NCI-H1930 (cell line): ENCODE measurements at regions not wholly inside any gene's neighbourhood (a gene's known extent, or its start where the extent isn't known, plus 50 kb on each side); places are given as distances from the start of the nearest gene placed in this dataset.
"Not testable (repeated sequence)": the region's sequence is repeated elsewhere in the genome, so short reads cannot be mapped to it uniquely, and the experiment has no call there.

ENCODE experiments used
- DNase-seq, 2 experiments: peaks; one replicate each; lab custom pipeline; 2025; lab: John Stamatoyannopoulos, UW

GRCh38 chr4:96317891-96318290 lies 478.0 kb downstream of the PDHA2 start:
- DNase-seq = no peak

- no peak for DNase-seq
Measured at GRCh38 chr4:96326846-96327245, 487.0 kb downstream of the PDHA2 start.

- no peak for DNase-seq
Measured at GRCh38 chr4:96342196-96342595, 502.3 kb downstream of the PDHA2 start.

GRCh38 chr4:96342790-96343455 lies 503.0 kb downstream of the PDHA2 start:
- DNase-seq = no peak

- no peak for DNase-seq
Measured at GRCh38 chr4:96343836-96344235, 503.9 kb downstream of the PDHA2 start.

- no peak for DNase-seq
Measured at GRCh38 chr4:96347582-96347981, 507.7 kb downstream of the PDHA2 start.

- DNase-seq = no peak
Measured at GRCh38 chr4:96352051-96352517, 512.2 kb downstream of the PDHA2 start.

- DNase-seq = no peak
Measured at GRCh38 chr4:96354036-96354712, 514.3 kb downstream of the PDHA2 start.

GRCh38 chr4:96355414-96355813 lies 515.5 kb downstream of the PDHA2 start:
- DNase-seq = no peak

- DNase-seq = no peak
Measured at GRCh38 chr4:96356591-96357370, 516.9 kb downstream of the PDHA2 start.

- no peak for DNase-seq
Measured at GRCh38 chr4:96366632-96367031, 526.7 kb downstream of the PDHA2 start.

- no peak for DNase-seq
Measured at GRCh38 chr4:96375367-96375766, 535.5 kb downstream of the PDHA2 start.

- DNase-seq = no peak
Measured at GRCh38 chr4:96379524-96379923, 539.6 kb downstream of the PDHA2 start.

- no peak for DNase-seq
Measured at GRCh38 chr4:96380106-96380505, 540.2 kb downstream of the PDHA2 start.

GRCh38 chr4:96383349-96383748 lies 543.5 kb downstream of the PDHA2 start:
- DNase-seq = no peak

GRCh38 chr4:96389770-96390169 lies 549.9 kb downstream of the PDHA2 start:
- no peak for DNase-seq

GRCh38 chr4:96390404-96390803 lies 550.5 kb downstream of the PDHA2 start:
- no peak for DNase-seq

GRCh38 chr4:96395747-96396146 lies 555.9 kb downstream of the PDHA2 start:
- no peak for DNase-seq

GRCh38 chr4:96406742-96407141 lies 566.8 kb downstream of the PDHA2 start:
- peak in 1 of 2 experiments; percentile 55 for DNase-seq

GRCh38 chr4:96407225-96407624 lies 567.3 kb downstream of the PDHA2 start:
- no peak for DNase-seq

- DNase-seq = no peak
Measured at GRCh38 chr4:96407738-96408463, 568.0 kb downstream of the PDHA2 start.

- not testable (repeated sequence) for DNase-seq
Measured at GRCh38 chr4:96414853-96415252, 575.0 kb downstream of the PDHA2 start.
